ENCODE measurements at regions not wholly inside any gene's neighbourhood (a gene's known extent, or its start where the extent isn't known, plus 50 kb on each side); places are given as distances from the start of the nearest gene placed in this dataset.

DNA sequence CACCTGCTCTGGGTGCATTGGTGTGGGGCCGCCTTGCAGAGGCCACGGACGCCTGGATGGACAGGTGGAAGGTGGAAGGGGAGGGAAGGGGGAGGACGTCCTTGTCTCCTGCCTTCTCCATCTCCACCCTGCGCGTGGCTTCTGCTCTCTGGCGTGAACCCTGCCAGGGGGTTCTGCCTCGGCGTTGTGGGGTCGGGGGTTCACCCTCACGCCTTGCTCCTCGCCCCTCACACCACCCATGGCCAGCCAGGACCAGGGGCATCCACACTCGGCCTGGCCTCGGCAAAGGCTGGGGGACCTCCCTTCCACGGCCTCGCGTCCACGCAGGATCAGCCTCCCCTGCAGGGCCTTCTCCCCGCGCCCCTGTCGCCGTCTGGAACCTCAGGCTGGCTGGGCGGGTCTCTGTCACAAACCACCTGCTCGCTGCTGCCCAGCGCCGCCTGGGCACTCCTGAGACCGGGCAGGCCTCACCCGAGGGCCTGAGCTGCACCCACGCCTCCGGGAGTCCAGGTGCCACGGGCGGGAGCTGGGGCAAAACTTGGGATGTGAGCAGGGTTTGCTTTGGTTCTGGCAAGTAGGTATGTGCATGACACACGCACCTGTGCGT, 655.9 kb downstream of the GALR1 start:
- Mint-ChIP-seq H3K27ac (no peak overlapping the region), H3K9me3 (no peaks in the 10 kb centered on the region), H3K4me1 (no peaks in the 10 kb centered on the region), H3K27me3 (peaks cover 2% of the 10 kb centered on the region), H3K36me3 (no peaks in the 10 kb centered on the region), H3K4me3 (no peak overlapping the region)

DNA sequence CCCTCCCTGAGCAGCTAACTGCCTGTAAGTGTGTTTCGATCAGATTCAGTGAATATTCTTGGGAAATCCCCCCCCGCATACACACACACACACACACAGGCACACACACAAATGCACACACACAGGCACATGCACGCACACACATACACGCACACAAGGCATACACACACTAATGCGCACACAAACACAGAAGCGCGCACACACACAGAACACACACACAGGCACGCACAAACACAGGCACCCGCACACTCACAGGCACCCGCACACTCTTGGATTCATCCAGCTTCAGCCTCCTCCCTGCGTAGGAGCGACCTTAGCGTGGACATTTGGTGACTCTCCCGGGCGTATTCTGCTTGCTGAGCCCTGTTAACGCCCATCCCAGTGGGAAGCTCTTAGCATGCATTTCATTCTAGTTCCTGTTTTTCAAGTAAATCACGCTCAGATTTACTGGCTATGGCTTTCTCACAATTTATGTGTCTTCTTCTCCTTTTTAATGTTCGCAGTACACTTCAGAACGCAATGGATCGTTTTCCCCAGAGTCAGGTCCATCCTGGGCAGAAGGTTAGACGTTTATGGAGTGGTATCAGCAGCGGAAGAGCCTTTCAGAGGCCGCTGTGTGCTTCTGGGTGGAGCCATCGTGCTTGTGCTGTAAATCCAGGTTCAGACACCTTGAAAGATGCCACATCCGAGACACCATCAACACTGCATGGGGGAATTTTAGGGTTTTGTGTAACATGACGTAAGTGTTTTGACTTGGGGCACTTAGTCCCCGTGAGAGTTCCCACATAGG, 656.6 kb downstream of the GALR1 start:
- Mint-ChIP-seq H3K27ac (no peak overlapping the region), H3K36me3 (no peaks in the 10 kb centered on the region), H3K9me3 (no peaks in the 10 kb centered on the region), H3K4me1 (no peaks in the 10 kb centered on the region), H3K27me3 (peaks cover 3% of the 10 kb centered on the region), H3K4me3 (no peak overlapping the region)

DNA sequence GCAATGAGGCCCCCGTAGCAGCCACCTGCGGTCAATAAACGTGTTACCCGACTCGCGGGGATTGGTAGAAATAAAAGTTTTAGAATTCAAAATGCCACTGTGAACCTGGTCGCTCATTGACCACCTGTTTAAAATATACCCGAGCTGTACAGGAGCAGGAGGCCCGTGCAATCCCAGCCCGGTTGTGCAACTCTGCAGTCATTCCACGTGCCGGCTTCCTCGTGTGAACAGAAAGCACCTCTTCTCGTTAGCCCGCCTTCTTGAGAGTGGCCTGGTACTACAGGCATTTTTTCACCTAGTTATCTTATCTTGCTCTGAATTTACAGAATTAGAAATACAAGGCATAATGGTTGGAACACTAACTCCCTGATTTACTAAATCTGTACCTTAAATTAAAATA, 660.7 kb downstream of the GALR1 start:
- peaks cover 3% of the 10 kb centered on the region for H3K27me3 Mint-ChIP-seq
- H3K9me3 Mint-ChIP-seq: no peaks in the 10 kb centered on the region
- no peaks in the 10 kb centered on the region for H3K36me3 Mint-ChIP-seq
- H3K4me3 Mint-ChIP-seq: no peak overlapping the region
- no peaks in the 10 kb centered on the region for H3K4me1 Mint-ChIP-seq
- H3K27ac Mint-ChIP-seq: no peak overlapping the region

DNA sequence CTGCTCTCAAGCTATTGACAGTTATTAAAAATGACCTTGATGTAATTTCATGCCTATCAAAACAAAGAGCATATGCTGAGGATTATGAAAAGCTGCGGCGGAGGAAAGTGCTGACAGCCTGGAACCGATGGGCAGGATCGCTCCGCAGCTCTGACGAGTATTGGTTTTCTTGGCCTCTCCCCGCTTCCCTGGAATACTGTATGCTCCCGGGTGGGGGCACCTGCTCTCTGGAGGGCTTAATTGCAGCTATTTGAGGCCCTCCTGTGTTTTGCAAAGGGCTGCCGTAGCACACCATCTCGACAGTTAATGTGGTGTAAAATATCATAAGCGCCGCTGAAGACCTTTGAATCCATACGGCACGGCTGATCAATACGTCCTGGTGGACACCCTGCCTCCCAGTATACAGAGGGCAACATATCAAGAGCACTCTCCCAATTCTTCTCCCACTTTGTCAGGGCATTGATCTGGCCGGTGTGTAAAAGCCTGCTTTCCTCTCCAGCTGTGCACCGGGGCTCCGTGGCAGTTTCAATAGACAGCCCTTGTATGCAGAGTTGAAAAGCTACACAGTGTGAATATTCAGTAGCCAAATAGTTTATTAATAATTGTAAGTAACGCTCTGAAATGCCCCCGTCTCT, 662.4 kb downstream of the GALR1 start:
- Mint-ChIP-seq H3K9me3 (no peaks in the 10 kb centered on the region), H3K4me3 (no peak overlapping the region), H3K27ac (no peak overlapping the region), H3K27me3 (peaks cover 3% of the 10 kb centered on the region), H3K36me3 (no peaks in the 10 kb centered on the region), H3K4me1 (no peaks in the 10 kb centered on the region)

DNA sequence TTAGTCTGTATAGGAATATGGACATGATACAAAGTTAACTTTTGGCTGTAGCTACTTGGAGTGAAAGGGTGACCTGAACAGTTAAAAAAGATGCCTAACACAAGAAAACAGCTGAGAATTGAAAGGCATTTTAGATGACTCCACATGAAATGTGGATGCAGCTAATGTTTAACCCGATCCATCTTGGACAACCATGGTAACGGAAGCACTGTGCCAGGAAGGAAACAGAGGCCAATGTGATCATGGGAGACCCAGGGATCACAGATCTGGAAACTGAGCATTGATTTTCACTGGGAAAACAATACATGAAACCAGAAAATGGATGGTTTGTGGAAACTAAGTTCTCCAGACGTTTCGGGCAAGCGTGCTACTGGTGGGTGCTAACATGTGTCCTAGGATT, 669.1 kb downstream of the GALR1 start:
- Mint-ChIP-seq H3K27ac (no peak overlapping the region), H3K4me3 (no peak overlapping the region), H3K4me1 (no peaks in the 10 kb centered on the region), H3K9me3 (no peaks in the 10 kb centered on the region), H3K27me3 (peaks cover under 1% of the 10 kb centered on the region), H3K36me3 (no peaks in the 10 kb centered on the region)

DNA sequence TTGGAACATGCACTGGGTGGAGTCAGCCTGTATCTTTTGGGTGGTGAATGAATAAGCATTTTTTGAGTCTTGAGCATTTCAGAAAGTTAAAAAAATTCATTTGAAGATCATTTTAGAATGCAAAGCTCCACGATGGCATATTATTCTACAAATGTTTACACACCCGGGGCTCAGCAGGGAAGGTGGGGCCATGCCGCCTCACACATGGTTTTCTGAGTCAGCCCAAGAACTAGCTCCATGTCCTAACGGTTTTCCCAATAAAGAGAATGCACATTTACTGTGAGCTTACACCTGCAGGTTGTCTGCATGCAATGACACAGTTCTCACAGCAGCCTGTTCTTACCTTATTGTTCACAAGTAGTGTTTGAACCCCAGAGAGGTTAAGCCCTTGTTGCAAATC, 670.3 kb downstream of the GALR1 start:
- Mint-ChIP-seq H3K9me3 (no peaks in the 10 kb centered on the region), H3K4me1 (no peaks in the 10 kb centered on the region), H3K4me3 (no peak overlapping the region), H3K27ac (no peak overlapping the region), H3K27me3 (peaks cover 2% of the 10 kb centered on the region), H3K36me3 (no peaks in the 10 kb centered on the region)

DNA sequence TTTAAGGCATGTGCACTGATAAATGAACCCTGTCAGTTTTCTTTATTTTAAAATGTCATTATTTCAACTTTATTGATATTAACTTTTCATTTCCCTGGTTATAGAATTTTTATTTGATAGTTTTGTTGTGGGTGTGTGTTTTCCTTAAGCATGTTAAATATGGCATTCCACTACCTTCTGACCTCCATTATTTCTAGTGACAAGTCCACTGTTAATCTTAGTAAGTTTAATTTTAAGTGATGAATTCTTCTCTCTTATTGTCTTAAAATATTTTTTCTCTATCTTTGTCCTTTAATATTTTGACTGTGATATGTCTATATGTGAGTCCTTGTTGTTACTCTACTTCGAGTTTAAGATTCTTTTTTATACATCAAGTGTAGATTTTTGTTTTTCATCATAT, 685.7 kb downstream of the GALR1 start:
- no peaks in the 10 kb centered on the region for H3K4me1 Mint-ChIP-seq
- no peak overlapping the region for H3K27ac Mint-ChIP-seq
- no peaks in the 10 kb centered on the region for H3K36me3 Mint-ChIP-seq
- H3K4me3 Mint-ChIP-seq: no peak overlapping the region
- peaks cover 6% of the 10 kb centered on the region for H3K9me3 Mint-ChIP-seq
- H3K27me3 Mint-ChIP-seq: peaks cover 1% of the 10 kb centered on the region

DNA sequence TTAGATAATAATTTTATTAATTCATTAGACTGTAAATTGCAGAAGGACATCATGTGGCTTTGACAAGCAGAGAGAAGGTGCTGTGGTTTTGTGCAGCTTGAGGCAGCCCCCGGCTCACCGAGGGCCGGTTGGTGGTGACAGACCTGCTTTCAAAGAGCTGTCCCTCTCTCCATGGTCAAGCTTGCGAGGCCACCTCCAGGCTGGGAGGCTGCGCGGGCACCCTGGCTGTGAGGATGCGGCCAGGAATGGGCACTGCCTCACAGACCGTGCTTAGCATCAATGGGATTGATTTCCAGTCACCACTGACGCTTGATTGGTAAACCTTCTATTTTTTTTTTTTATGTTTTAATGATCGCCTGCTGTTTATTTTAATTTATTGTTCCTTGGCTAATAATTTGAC, 690.9 kb downstream of the GALR1 start:
- no peaks in the 10 kb centered on the region for H3K4me1 Mint-ChIP-seq
- no peak overlapping the region for H3K4me3 Mint-ChIP-seq
- H3K9me3 Mint-ChIP-seq: peaks cover 2% of the 10 kb centered on the region
- H3K27ac Mint-ChIP-seq: no peak overlapping the region
- no peaks in the 10 kb centered on the region for H3K36me3 Mint-ChIP-seq
- peaks cover 4% of the 10 kb centered on the region for H3K27me3 Mint-ChIP-seq

DNA sequence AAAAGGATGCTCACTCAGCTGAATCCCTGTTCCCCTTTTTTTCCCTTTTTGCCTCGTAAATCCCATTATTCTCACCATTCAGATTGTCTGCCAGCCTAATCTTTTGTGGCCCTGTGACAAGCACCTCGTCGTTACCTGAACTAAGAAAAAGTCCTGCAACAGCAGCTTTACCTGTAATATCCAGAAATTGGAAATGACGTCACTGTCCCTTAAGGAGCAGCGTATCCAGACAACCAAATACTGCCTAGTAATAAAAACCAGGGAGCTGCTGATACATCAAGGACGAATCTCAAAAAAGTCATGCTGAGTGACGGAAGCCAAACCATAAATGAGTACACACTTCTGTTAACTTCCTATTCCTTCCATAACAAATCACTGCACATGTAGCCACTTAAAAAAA, 694.9 kb downstream of the GALR1 start:
- no peaks in the 10 kb centered on the region for H3K36me3 Mint-ChIP-seq
- H3K27me3 Mint-ChIP-seq: peaks cover 3% of the 10 kb centered on the region
- H3K27ac Mint-ChIP-seq: no peak overlapping the region
- H3K4me1 Mint-ChIP-seq: no peaks in the 10 kb centered on the region
- no peaks in the 10 kb centered on the region for H3K9me3 Mint-ChIP-seq
- no peak overlapping the region for H3K4me3 Mint-ChIP-seq

DNA sequence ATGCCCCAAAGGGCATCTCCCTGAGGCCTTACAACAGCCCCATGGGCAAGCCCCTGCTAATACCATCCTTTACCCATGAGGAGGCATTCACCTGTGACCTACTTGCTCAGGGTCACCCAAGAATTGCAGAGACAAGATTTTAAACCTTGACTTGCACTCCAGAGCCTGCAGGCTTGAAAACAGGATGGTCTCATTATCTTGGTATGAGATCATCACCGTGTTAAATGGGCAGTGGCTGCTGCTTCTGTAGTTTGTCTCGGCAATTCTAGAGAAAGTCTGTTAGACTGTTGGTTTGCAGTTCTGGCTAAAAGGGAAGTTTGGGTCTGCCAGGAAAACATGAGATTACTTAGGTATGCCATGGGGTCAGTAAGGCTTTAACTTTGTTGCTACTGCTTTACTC, 698.9 kb downstream of the GALR1 start:
- Mint-ChIP-seq H3K9me3 (peaks cover 6% of the 10 kb centered on the region), H3K4me1 (no peaks in the 10 kb centered on the region), H3K27ac (no peak overlapping the region), H3K36me3 (no peaks in the 10 kb centered on the region), H3K4me3 (no peak overlapping the region), H3K27me3 (no peaks in the 10 kb centered on the region)

DNA sequence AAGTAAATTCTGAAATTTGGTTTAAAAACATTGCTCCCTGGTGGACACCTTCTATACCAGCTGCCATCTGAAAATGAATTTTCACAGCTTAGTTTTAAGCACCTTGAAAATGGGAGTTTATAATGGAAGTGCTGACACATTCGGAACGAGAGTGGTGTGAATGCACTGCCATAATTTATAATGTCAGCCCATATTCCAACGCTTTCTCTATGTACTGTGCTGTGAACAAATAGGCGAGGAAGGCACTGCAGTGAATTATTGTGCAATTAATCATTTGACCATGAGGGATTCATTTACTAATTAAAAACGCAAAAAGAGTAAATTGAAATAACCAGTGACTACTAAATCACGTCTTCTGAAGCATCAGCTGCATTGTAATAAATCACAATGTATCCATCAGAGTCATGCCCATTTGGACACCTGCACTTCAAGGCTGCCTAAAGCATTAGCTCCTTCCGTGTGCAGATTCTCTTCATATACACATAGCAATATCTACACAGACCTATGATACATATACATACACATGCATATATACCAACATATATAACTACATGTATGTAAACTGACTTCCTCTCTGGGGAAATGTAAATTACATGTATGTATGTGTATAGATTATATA, 699.8 kb downstream of the GALR1 start:
- peaks cover 6% of the 10 kb centered on the region for H3K9me3 Mint-ChIP-seq
- no peaks in the 10 kb centered on the region for H3K4me1 Mint-ChIP-seq
- H3K27ac Mint-ChIP-seq: no peak overlapping the region
- H3K27me3 Mint-ChIP-seq: no peaks in the 10 kb centered on the region
- no peak overlapping the region for H3K4me3 Mint-ChIP-seq
- no peaks in the 10 kb centered on the region for H3K36me3 Mint-ChIP-seq

DNA sequence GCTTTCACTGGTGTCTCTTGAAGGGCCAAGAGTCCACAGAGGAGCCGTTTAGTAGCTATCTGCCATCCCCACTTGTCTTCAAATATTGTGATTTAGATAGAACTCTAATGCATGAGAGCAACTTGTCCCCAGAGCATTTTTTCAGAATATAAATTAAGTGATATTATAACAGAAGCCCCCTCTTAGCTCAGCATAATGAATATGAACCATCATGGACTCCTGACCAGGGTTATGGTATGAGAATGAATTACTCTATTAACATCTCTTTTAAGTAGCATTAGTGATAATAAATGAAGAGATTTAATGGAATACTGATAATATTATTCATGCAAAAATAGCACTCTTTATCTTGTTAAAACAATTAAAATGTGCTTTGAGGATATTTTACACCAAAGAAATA, 709.6 kb downstream of the GALR1 start:
- no peaks in the 10 kb centered on the region for H3K4me1 Mint-ChIP-seq
- H3K27me3 Mint-ChIP-seq: peaks cover 3% of the 10 kb centered on the region
- H3K9me3 Mint-ChIP-seq: no peaks in the 10 kb centered on the region
- no peak overlapping the region for H3K27ac Mint-ChIP-seq
- no peaks in the 10 kb centered on the region for H3K36me3 Mint-ChIP-seq
- H3K4me3 Mint-ChIP-seq: no peak overlapping the region

DNA sequence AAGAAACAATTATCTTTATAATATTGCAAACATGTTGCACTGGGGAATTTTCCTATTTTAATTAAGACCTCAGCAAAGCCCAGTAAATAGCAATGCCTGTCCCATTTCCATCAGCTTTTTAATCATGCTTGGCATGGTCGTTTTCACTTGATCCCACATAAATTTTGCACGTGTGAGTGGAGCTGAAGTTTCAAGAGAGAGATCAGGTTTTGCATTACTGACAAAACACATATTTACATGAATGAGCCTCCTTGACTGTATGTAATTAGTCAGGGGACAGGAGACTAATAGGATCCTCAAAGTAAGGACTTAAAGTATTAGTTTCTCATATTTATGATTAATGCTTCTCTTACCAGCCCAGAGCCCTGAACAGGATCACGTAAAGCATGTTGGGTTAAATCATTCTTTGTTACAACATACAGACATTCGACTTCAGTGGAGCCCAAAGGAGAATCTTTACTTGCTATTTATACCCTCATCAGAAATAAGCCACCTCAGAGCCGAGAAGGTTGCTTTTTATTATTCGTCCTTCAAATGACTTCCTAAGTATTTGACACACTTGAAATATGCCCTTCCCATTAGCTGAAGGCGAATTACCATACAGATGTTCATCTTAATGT, 711.3 kb downstream of the GALR1 start:
- Mint-ChIP-seq H3K4me3 (no peak overlapping the region), H3K27ac (no peak overlapping the region), H3K9me3 (no peaks in the 10 kb centered on the region), H3K4me1 (no peaks in the 10 kb centered on the region), H3K36me3 (no peaks in the 10 kb centered on the region), H3K27me3 (peaks cover 3% of the 10 kb centered on the region)

DNA sequence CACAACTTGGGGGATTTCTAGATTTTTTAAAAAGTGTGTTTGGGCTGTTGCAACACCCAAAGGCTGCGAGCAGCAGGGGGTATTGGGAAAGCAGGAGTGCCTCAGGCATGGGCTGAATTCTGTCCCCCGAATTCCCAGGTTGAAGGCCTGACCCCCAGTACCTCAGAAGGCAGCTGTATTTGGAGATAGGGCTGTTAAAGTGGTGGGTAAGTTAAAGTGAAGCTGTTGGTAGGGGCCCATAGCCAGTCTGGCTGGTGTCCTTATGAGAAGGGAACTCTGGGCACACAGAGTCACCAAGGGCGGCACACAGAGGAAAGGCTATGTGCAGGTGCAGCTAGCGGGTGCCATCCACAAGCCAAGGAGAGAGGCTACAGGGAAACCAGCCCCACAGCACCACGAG, 717.4 kb downstream of the GALR1 start:
- Mint-ChIP-seq H3K27ac (no peak overlapping the region), H3K36me3 (no peaks in the 10 kb centered on the region), H3K4me1 (no peaks in the 10 kb centered on the region)

DNA sequence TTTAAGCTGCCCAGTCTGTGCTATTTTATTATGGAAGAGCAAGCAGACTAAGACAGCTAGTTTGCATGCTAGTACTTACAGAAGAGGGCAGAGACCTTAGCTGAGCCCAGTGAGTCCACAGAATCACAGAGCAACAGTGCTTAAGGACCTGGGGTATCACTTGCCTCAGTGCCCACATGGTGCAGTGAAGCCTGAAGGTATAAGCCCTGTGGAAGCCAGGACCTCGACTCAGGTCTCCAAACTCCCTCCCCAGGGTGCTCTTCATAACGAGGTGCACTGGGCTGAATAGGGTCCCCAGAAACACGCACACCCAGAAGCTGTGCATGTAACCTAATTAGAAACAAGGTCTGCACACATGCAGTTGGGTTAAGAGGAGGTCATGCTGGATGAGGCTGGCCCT, 718.1 kb downstream of the GALR1 start:
- Mint-ChIP-seq H3K4me3 (no peak overlapping the region), H3K36me3 (no peaks in the 10 kb centered on the region), H3K9me3 (no peaks in the 10 kb centered on the region), H3K4me1 (no peaks in the 10 kb centered on the region), H3K27me3 (no peaks in the 10 kb centered on the region), H3K27ac (no peak overlapping the region)

More for the DNA sequence above, 717.4 kb downstream of the GALR1 start:
- Mint-ChIP-seq H3K4me3 (no peak overlapping the region), H3K9me3 (no peaks in the 10 kb centered on the region), H3K27me3 (peaks cover 3% of the 10 kb centered on the region)

DNA sequence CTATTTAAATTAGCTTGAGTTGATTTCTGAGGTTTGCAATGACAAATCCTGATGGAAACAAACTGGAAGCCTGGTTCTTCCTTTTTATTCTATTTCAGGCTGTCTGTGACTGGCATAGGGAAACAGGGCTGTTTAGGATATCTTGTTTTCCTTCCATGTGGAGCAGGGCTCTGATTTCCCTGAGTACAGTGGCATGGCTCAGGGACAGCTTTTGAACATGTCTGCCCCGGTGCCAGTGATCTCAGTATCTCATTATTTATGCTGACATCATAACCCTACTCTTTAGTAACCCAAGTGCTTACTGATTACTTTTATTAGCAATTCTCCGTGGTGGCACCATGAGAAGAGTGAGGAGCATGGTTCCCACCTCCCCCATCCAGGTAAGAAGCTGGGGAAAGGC, 720.3 kb downstream of the GALR1 start:
- Mint-ChIP-seq H3K4me1 (no peaks in the 10 kb centered on the region), H3K27me3 (no peaks in the 10 kb centered on the region), H3K36me3 (no peaks in the 10 kb centered on the region), H3K4me3 (no peak overlapping the region), H3K9me3 (no peaks in the 10 kb centered on the region), H3K27ac (no peak overlapping the region)

Measured in activated naive CD4-positive, alpha-beta T cell treated with anti-CD3 and anti-CD28 coated beads, Interleukin-2, amount 50 U/mL, for 24 hours (primary cell).